Suppressor macrophage treated with lipopolysaccharide for 4 hours (primary cell): ENCODE measurements at regions not wholly inside any gene's neighbourhood (a gene's known extent, or its start where the extent isn't known, plus 50 kb on each side); places are given as distances from the start of the nearest gene placed in this dataset.
"Not testable (repeated sequence)": the region's sequence is repeated elsewhere in the genome, so short reads cannot be mapped to it uniquely, and the experiment has no call there.

Experiments
- DNase-seq: peaks from one replicate; pipeline ENCODE4 v3.0.0-alpha.2; 2020

DNA sequence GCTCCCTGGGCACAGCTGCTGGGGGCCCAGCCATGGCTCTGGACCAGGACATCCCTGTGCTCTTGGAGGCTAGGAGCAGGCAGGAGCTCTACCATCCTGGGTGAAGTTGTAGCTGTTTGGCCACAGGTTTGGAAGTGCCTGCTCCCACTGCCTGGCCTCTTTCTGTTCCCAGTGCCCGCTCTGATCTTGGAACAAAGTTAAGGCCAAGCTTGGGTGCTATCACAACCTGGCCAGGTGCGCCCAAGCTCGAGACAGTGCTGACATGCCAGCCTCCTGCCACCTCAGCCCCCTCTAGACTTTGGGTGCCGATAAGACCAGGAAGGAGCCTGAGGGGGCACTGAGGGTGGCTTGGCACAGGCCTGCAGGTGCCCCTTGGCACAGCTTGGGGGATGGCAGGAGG lies 686.1 kb upstream of the AADAT start:
- no peak for DNase-seq

DNA sequence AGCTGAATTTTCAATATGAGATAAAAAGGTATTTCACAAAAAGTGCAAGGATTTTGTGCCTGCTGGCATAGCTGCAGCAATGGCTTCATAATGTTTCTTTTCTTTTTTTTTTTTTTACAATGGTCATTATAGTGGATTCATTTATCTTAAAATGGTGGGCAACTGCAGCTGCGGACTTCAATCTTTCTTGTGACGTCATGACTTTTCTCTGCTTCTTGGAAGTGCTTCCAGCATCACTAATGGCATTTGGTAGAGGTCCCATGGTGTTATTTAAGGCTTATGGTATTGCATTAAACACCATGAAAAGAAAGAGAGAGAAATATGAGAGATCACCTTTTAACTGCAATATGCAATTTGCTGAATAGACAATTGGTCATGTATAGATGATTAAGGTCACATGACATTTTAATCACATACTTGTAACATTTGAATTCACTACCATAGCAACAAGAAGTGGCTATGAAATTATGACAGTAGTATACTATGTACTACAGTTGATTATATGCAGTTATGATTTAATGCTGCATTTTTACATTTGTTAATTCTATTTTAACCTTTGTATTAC lies 684.0 kb upstream of the AADAT start:
- no peak for DNase-seq

GRCh38 chr4:170772429-170772828 lies 682.7 kb upstream of the AADAT start:
- no peak for DNase-seq

GRCh38 chr4:170770664-170771063 lies 680.9 kb upstream of the AADAT start:
- DNase-seq: no peak

DNA sequence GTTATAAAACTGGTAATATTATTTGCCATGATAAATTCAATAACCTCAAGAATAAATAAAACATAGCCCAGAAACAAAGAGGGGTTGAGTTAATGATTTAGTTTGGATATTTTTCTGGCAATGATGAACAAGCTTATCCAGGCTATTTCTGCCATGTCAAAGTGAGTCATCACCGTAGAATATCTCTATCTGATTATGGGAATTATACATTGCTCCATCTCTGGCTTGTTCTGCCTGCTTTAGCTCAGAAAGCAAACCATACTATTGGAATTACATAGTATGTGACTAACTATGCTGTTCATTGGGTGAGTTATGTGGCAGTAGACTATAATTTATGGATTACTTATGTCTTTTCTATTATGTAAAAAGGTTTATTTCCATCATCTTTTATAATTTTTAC lies 680.1 kb upstream of the AADAT start:
- no peak for DNase-seq

DNA sequence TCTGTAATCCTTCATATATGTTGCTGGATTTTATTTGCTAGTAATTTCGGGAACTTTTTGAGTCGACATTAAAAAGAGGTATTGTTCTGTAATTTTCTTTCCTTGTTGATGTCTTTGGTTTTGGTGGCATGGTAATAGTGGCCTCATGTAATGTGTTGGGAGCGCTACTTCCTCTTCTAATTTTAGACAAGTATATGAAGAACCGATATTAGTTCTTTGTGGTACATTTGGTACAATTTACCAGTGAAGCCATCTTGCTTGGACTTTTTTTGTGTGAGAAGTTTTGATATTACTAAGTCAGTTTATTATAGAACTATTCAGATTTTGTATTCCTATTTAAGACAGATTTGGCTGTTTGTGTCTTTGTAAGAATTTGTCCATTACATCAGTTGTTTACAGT lies 669.2 kb upstream of the AADAT start:
- DNase-seq: no peak

DNA sequence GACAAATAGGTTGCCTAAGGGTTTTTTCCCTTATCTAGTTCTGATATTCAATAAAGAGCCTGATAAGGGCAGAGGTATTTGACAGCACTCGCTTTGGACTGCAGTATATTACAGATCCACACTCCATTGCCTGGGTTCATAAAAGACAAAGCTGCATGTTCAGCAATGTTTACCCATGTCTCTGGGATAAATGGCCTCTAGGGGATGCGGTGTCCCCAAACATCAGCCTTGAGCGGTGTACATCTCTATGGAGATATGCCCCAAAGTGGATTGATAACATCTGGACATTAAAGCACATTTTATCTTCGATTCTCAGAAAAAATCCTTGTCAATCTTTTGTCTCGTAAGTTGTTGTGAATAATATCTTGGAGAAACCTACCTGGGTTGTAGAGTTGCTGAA lies 660.8 kb upstream of the AADAT start:
- DNase-seq: no peak

DNA sequence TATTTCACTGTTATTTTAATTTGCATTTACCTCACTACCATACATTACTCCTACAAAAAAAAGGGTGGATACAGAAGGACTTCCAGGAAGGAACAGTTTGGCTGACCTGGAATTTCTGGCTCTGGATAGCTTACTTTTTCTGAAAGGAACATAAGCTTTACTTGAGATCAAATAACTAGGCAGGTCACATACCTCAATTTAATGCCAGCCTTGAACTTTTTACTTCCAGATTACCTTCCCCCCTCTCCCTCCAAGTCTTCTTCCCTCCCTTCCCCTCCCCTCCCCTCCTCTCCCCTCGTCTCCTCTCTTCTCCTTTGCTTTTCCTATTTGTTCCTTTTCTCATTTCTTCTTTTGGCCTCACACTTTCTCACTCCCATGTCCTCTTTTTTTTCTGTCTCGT lies 659.2 kb upstream of the AADAT start:
- DNase-seq: no peak

GRCh38 chr4:170743633-170744032 lies 653.9 kb upstream of the AADAT start:
- no peak for DNase-seq

- DNase-seq: no peak
These were observed 652.1 kb upstream of the AADAT start for GRCh38 chr4:170741856-170742255.

DNA sequence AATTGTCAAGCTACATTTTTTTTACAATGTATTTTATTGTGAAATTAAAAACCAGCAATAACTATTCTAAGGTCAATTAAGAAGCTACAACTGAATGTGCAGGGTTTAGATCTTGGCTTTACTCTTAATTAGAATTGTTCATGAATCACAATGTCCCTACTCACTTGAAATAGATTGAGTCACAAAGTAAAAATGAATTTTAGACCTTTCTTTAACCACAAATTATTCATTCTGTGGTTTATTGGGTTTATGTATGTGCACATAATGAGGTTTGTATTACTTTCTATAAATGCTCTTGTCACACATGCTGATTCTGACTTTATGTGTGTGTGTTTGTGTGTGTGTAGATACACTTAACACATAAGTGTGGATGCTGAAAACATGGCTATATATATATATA lies 647.0 kb upstream of the AADAT start:
- DNase-seq: no peak

DNA sequence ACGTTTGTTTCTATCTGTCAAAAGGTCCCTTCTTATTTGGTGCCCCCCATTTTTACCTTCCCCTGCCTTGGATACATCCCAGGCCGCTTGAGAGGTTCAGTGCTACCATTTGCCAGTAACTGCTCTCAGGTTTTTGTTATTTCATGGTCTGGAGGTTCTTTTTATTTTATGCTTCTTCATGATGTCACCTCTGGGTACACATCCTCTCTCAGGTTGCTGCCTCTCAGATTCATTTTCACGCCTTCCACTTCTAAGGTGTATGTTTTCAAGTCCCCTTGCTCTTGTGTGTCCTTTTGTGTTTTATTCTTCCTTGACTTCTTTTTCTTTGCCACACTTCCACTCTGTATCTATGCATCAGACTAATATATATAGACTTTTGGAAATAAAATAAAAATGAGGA lies 640.1 kb upstream of the AADAT start:
- no peak for DNase-seq

DNA sequence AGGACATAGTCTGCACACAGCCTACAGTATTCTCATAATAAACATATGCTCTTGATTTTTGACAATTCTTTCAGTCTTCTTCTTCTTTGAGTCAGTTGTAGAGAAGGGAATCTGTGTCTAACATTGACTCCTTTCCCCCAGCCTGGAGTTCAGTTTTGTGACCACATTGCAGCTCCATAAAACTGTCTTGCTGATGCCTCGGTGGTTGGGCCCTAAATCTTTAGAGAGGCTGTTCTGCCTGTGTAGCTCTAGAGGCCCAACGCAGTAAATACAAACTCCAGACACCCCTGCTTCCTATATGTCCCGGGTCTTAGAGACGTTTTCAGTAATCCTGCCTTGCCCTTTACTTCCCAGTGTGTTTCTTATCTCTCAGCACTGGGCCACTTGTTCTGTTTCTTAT lies 639.5 kb upstream of the AADAT start:
- DNase-seq: no peak

- DNase-seq: no peak
These were observed 634.4 kb upstream of the AADAT start for GRCh38 chr4:170724191-170724590.

DNA sequence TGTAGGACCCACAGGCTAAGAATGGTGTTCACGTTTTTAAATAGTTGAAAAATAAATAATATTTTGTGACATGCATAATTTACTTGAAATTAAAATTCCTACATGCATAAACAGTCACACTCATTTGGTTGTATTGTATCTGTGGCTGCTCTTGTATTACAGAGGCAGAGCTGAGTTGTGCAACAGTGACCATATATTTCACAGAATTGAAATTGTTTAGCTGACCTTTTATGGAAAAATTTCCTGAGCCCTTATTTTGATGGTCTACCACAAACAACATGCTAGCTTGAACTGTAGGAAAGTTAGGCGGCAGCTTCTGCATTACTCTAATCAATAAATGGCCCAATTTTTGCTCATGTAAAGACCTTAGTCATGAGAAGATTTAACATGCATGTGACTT lies 633.4 kb upstream of the AADAT start:
- no peak for DNase-seq

- DNase-seq: no peak
These were observed 632.1 kb upstream of the AADAT start for GRCh38 chr4:170721812-170722373.

DNA sequence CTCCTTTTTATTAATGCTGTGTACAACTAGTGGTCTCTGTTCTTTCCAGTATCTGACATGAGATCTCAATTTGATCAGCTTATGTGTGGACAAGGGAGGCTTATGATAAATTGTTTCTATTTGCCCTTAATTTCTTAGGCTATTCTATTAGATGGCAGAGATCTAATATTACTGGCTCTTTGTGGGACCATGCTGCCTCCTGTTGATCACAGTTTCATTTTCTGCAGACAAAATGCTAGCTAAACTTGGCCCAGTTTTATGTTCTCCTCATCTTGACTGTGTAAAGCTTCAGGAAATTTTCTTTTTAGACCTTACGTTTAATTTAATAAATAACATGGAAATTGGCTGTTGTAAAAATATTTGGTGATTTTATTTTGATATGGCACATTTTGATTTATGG lies 627.1 kb upstream of the AADAT start:
- DNase-seq: no peak

- no peak for DNase-seq
These were observed 616.2 kb upstream of the AADAT start for GRCh38 chr4:170705907-170706306.

- no peak for DNase-seq
These were observed 610.3 kb upstream of the AADAT start for GRCh38 chr4:170700064-170700463.

- DNase-seq: no peak
These were observed 608.6 kb upstream of the AADAT start for GRCh38 chr4:170698334-170698733.

DNA sequence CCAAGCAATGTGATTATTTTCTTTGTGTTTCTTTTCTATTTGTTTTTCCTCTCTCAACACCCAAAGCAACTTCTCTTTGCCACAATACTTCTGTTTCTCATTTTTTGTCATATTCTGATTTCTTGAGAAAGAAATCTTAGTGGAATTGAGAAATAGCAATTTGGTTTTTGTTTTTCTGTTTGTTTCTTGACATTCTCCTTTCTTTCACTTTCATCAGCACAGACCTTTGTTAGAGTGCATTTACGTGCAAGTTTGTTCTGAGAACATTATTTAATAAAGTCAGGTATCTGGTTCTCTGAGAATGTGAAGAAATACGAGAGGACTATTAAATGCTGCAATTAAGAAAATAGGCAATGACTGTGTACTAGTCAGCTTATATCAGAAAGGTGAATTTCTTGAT lies 608.1 kb upstream of the AADAT start:
- DNase-seq: no peak

DNA sequence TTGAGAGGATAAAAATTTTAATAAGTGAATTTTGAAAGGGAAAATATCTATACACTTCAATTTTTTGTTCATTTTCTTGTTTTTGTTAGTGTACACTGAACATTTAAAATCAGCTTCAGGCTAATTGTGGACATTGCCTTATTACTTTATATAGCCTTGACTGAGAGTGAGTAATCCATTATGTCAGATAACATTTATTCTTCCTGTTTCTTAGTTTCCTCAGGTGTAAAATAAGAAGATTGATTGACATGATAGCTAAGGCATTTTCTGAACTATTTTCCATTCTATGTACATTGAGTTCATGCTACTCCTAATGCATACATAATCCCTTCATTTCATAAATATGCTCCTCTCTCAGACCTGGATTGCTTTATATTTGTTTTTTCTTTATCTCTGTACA lies 607.3 kb upstream of the AADAT start:
- no peak for DNase-seq

DNA sequence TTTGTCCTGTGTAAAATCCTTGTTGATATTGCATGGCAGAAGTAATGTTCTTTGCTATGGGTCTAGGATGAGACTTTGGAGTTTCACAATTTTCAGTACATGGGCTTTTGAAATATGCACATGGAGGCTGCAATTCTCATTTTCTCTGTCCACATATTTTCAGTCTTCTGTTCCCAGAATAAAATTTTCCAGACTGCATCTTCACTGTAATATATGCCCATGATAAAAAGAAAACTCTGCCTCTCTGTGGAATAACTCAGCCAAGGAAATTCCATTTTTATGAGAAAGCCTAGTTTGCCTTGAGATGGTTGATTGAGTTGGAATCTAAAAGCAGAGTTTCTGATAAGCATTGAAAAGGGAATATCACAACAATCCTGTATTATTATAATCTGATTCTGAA lies 601.4 kb upstream of the AADAT start:
- DNase-seq: no peak

DNA sequence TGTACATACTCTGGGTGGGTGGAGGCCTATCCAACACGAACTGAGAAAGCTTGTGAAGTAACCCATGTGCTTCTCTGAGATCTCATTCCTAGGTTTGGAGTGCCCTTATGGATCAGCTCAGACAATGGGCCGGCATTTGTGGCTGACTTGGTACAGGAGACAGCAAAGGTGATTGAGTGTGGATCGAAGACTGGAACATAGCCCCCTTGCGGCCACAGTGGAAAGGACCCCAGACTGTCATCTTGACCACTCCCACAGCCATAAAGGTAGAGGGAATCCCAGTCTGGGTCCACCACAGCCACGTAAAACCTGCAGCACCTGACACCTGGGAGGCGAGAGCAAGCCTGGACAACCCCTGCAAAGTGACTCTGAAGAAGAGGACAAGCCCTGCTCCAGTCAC lies 598.0 kb upstream of the AADAT start:
- no peak for DNase-seq

- not testable (repeated sequence) for DNase-seq
These were observed 595.9 kb upstream of the AADAT start for GRCh38 chr4:170685701-170686100.
